ENCODE measurements at regions not wholly inside any gene's neighbourhood (a gene's known extent, or its start where the extent isn't known, plus 50 kb on each side); places are given as distances from the start of the nearest gene placed in this dataset.
"Not testable (repeated sequence)": the region's sequence is repeated elsewhere in the genome, so short reads cannot be mapped to it uniquely, and the experiment has no call there.

- DNase-seq, result no peak
Observed at GRCh38 chr6:167392631-167393316, 67.9 kb downstream of the TTLL2 start.

- DNase-seq, result peak; percentile 32
Observed at GRCh38 chr6:167393731-167394130, 68.8 kb downstream of the TTLL2 start.

GRCh38 chr6:167394339-167394738 is 69.5 kb downstream of the TTLL2 start:
- no peak for DNase-seq

GRCh38 chr6:167394820-167395219 is 69.9 kb downstream of the TTLL2 start:
- DNase-seq, result no peak

- no peak for DNase-seq
Observed at GRCh38 chr6:167396068-167396658, 71.3 kb downstream of the TTLL2 start.

GRCh38 chr6:167396659-167397490 is 72.0 kb downstream of the TTLL2 start:
- peak; percentile 31 for DNase-seq

- no peak for DNase-seq
Observed at GRCh38 chr6:167397712-167398111, 72.8 kb downstream of the TTLL2 start.

- DNase-seq, result no peak
Observed at GRCh38 chr6:167398214-167399050, 73.5 kb downstream of the TTLL2 start.

GRCh38 chr6:167399051-167399387 is 74.1 kb downstream of the TTLL2 start:
- DNase-seq, result no peak

- DNase-seq, result no peak
Observed at GRCh38 chr6:167399599-167399998, 74.7 kb downstream of the TTLL2 start.

GRCh38 chr6:167400482-167401138 is 75.7 kb downstream of the TTLL2 start:
- no peak for DNase-seq

- DNase-seq, result no peak
Observed at GRCh38 chr6:167401525-167402194, 76.8 kb downstream of the TTLL2 start.

GRCh38 chr6:167402195-167402686 is 77.4 kb downstream of the TTLL2 start:
- DNase-seq, result no peak

- DNase-seq, result no peak
Observed at GRCh38 chr6:167403427-167403826, 78.5 kb downstream of the TTLL2 start.

- no peak for DNase-seq
Observed at GRCh38 chr6:167404385-167405049, 79.6 kb downstream of the TTLL2 start.

- DNase-seq, result no peak
Observed at GRCh38 chr6:167405778-167406532, 81.1 kb downstream of the TTLL2 start.

GRCh38 chr6:167406533-167407238 is 81.8 kb downstream of the TTLL2 start:
- not testable (repeated sequence) for DNase-seq

- no peak for DNase-seq
Observed at GRCh38 chr6:167407239-167408064, 82.6 kb downstream of the TTLL2 start.

All from right forelimb (tissue), 1 donor.